GM06990 (cell line): ENCODE measurements at regions not wholly inside any gene's neighbourhood (a gene's known extent, or its start where the extent isn't known, plus 50 kb on each side); places are given as distances from the start of the nearest gene placed in this dataset.

ENCODE experiments used
- DNase-seq: peaks from one replicate; pipeline ENCODE4 v3.0.0-alpha.2; 2011; ENCODE audit not compliant: insufficient read length; ENCODE audit errors: extremely low read depth
- H3K27me3 ChIP-seq: replicated peaks from 2 replicates; pipeline ENCODE4 v1.6.0; 2011; ENCODE audit warnings: low read length; ENCODE audit not compliant: control insufficient read depth, insufficient read depth
- H3K36me3 ChIP-seq: 2 replicates; pipeline ENCODE4 v1.5.1; 2011; ENCODE audit warnings: low read length; ENCODE audit not compliant: control insufficient read depth, insufficient read depth
- H3K4me3 ChIP-seq: replicated peaks from 2 replicates; pipeline ENCODE4 v1.5.1; 2011; ENCODE audit warnings: low read depth, mild to moderate bottlenecking, control low read depth, low read length
- CTCF ChIP-seq: IDR thresholded peaks from 2 replicates; pipeline ENCODE4 v1.5.1; 2011; ENCODE audit warnings: low read length, control low read depth, mild to moderate bottlenecking, inconsistent platforms; ENCODE audit not compliant: insufficient read depth, poor library complexity, severe bottlenecking

GRCh38 chr3:127133971-127134370, 59.0 kb upstream of the PRR23E start:
- Histone ChIP-seq H3K36me3 (no peaks in the 10 kb centered on the region), H3K27me3 (peaks cover 4% of the 10 kb centered on the region), H3K4me3 (no peak overlapping the region)

GRCh38 chr3:127134466-127134865, 58.5 kb upstream of the PRR23E start:
- no peak for DNase-seq
- H3K27me3 ChIP-seq, result peaks cover 4% of the 10 kb centered on the region
- H3K36me3 ChIP-seq, result no peaks in the 10 kb centered on the region
- TF ChIP-seq CTCF, result no peak
- H3K4me3 ChIP-seq, result no peak overlapping the region

More at GRCh38 chr3:127133971-127134370, 59.0 kb upstream of the PRR23E start:
- TF ChIP-seq CTCF, result no peak
- no peak for DNase-seq

- peaks cover 4% of the 10 kb centered on the region for H3K27me3 ChIP-seq
- H3K36me3 ChIP-seq, result no peaks in the 10 kb centered on the region
- no peak for TF ChIP-seq CTCF
Measured at GRCh38 chr3:127134887-127135240, 58.1 kb upstream of the PRR23E start.

GRCh38 chr3:127135241-127136023, 57.5 kb upstream of the PRR23E start:
- DNase-seq, result no peak
- H3K36me3 ChIP-seq, result no peaks in the 10 kb centered on the region
- no peak overlapping the region for H3K4me3 ChIP-seq
- H3K27me3 ChIP-seq, result peaks cover 4% of the 10 kb centered on the region
- TF ChIP-seq CTCF, result no peak

More at GRCh38 chr3:127134887-127135240, 58.1 kb upstream of the PRR23E start:
- DNase-seq, result no peak
- H3K4me3 ChIP-seq, result no peak overlapping the region

- peaks cover 4% of the 10 kb centered on the region for H3K27me3 ChIP-seq
- H3K4me3 ChIP-seq, result no peak overlapping the region
- H3K36me3 ChIP-seq, result no peaks in the 10 kb centered on the region
- TF ChIP-seq CTCF, result no peak
- DNase-seq, result no peak
Measured at GRCh38 chr3:127136024-127136600, 56.8 kb upstream of the PRR23E start.

- Histone ChIP-seq H3K36me3 (no peaks in the 10 kb centered on the region), H3K4me3 (no peak overlapping the region), H3K27me3 (peaks cover 4% of the 10 kb centered on the region)
- DNase-seq, result no peak
- TF ChIP-seq CTCF, result no peak
Measured at GRCh38 chr3:127136706-127137105, 56.2 kb upstream of the PRR23E start.
